G401.6 (cell line): ENCODE measurements at regions not wholly inside any gene's neighbourhood (a gene's known extent, or its start where the extent isn't known, plus 50 kb on each side); places are given as distances from the start of the nearest gene placed in this dataset.
"Not testable (repeated sequence)": the region's sequence is repeated elsewhere in the genome, so short reads cannot be mapped to it uniquely, and the experiment has no call there.

ENCODE experiments used
- FAIRE-seq: peaks from 2 replicates; lab custom pipeline; 2012; peaks lifted over from hg19 to GRCh38; lab: Jason Lieb, UNC

DNA sequence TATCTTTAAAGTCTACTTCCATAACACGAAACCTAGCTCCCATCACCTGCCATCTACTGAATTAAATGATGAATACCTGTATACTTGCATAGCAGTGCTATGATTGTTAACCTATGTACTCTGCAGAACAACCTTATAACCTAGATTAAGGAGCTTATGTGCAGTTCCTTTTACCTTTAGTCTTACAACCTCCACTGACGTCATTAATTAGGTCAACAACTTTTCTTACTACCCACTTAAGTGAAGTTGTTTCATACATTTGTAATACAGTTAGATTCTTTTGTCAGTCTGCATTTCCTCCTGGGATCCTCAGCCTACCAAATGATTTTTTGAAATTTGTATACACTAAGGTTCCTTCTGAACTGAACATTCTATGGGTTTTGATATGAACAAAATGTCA, 1082.3 kb downstream of the SUCLG1 start:
- no peak for FAIRE-seq

DNA sequence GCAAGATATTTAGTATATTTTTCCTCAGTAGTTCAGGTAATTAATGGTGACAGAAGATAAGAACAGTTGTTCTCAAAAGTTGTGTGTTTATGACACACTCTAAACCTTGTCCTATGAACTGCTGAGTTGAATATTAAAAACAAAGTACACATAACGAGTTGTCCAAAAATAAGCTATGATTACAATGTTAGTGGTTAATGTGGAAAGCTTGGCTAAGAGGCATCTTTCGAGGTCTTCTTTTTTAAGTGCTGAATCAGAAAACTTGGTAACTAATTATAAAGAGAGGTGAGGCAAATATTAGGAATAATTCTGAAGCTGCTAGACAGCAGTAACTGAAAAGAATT, 1088.7 kb downstream of the SUCLG1 start:
- FAIRE-seq = no peak

DNA sequence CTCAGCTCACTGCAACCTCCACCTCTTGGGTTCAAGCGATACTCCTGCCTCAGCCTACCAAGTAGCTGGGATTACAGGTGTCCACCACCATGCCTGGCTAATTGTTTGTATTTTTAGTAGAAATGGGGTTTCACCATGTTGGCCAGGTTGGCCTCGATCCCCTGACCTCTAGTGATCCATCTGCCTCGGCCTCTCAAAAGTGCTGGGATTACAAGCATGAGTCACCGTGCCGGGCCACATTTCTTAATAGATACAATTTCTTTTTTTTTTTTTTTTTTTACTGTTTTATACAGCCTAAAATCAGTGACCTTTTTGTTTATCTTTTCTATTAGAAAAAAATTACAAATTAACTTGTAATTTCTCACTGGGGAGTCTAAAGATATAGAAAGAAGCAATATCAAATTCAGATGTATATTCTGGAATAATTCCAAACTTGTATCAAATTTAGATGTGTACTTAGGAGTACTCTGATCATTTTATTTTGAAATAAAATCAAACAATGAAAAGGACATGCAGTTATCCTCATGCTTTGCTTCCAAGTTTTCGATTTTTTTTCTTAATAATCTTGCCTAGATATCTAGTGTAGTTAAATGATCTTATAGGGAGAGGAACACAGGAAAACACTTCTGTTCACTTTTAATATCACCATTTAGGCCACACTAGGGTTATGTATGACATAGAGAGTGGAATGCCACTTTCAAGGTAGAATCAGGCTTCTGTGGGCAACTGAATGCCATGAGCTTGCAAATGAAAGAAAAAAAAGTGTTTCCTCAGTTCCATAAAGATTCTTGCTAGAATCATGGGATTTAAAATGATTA, 1089.3 kb downstream of the SUCLG1 start:
- FAIRE-seq = no peak

DNA sequence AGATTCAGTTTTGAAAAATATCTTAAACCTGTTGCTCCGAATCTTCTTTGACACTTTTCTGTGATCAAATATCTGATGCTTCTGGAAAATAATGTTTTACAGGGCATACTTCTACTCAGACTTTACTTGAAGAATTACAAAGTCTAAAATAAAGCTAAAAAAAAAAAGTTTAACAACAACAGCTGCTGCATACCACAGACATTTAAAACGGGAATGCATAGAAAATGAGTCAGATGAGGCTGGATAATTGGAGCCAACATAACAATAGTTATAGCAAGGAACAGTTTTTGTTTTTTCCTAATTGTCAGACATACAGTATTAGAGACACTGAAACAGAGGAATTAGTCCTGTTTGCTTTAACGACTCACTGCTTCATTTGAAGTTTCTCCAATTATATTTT, 1090.2 kb downstream of the SUCLG1 start:
- no peak for FAIRE-seq

DNA sequence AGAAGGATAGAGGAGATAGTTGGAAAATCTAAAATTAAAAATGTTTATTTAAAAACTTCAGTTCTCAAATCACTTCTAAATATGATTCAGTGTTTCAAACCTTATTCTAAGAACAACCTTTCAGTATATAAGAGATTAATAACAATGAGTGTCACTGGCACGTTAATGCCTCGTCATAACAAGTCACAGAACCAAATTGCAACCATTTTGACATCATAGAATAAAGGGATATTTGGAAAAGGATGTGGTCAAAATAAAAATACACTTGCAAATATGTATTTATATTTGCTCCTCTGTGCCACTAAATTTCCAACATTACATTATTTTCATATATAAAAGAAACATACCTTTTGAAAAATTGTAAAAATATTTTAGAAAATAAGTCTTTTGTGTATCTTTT, 1090.6 kb downstream of the SUCLG1 start:
- FAIRE-seq = no peak

DNA sequence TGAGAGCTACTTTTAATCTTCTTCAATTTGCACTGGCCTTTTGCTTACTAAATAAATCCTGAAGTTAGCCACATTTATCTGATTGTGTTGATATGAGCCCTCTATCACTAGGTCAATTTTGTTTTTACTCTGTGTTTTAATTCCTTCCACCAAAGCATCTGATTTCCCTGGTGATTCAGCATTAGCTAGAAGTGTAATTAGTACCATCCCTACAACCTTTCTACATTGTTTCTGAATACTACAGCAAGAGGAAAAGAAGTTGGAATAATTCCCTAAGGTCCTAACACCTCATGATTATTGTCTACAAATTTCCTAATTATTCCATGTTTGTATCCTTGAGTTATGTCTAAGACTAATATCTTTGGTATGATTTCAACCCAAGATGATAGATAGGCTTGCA, 1093.6 kb downstream of the SUCLG1 start:
- FAIRE-seq = no peak

DNA sequence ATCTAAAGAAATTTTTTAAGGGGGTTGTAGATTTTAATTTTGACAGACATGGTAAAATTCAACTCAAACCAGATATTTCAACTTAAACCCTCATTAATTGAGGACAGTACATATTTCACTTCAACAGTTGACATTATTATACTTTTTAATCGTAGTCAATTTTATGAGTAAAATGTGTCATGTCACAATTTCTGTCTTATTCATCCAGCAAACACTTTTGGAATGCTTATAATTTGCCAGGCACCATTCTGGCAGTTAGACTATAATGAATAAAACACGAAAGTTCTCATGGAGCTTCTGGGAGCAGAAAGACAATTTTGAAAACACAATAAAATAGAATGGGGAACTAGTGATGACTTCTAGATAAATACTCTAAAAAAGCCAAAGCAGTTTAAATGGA, 1094.8 kb downstream of the SUCLG1 start:
- no peak for FAIRE-seq

DNA sequence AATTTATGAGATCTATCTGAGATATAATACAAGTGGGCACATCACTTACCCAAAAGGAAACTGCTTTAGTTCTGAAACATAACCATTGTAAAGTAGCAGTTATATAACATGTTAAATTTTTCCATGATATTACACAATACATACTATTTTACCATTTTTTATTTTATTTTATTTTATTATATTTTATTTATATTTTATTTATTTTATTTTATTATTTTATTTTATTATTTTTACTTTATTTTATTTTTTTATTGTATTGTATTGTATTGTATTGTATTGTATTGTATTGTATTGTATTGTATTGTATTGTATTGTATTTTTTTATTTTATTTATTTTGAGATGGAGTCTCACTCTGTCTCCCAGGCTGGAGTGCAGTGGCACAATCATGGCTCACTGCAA, 1095.9 kb downstream of the SUCLG1 start:
- peak; percentile 86 for FAIRE-seq

DNA sequence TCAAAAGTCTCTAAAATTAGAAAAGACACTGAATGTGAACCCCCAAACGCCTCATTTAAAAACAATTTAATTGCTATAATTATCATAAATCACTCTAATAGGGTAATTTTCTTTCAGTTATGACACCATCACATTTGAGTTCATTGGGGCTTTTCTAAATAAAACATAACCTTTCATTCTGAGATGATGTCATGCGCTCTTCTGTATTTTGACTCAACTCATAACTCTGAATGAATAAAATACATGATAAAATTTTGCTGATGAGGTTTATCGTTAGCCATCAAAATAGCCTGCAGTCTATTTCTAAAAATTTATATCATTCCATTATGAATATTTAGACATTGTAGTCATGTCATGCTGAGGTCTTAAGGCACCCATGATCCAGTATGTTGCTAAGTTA, 1099.7 kb downstream of the SUCLG1 start:
- no peak for FAIRE-seq

DNA sequence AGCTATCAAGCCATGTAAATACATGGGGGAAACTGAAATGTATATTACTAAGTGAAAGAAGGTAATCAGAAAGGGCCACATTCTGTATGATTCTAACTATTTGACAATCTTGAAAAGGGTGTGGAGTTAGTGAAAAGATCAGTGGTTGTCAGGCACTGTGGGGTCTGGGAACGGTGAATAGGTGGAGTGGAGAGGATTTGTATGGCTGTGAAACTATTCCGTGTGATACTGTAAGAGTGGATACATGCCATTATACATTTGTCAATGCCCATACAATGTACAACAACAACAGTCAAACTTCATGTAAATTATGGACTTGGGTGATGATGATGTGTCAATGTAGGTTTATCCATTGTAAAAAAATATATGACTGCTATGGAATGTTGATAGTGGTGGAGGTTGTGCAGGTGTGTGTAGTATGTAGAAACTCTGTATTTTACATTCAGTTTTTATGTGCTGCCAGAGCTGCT, 1116.2 kb downstream of the SUCLG1 start:
- FAIRE-seq = no peak

DNA sequence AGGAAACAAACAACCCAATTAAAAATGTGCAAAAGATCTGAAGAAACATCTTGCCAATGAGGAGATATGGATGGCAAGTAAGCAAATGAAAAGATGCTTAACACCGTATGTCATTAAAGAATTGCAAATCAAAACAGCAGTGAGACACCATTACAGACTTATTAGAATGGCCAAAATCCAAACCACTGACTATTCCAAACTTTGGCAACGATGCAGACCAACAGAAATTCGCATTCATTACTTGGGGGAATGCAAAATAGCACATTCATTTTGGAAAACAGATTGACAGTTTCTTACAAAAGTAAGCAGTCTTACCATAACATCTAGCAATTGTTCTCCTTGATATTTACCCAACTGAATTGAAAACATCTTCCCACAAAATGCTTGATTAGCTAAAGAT, 1118.7 kb downstream of the SUCLG1 start:
- FAIRE-seq = no peak

DNA sequence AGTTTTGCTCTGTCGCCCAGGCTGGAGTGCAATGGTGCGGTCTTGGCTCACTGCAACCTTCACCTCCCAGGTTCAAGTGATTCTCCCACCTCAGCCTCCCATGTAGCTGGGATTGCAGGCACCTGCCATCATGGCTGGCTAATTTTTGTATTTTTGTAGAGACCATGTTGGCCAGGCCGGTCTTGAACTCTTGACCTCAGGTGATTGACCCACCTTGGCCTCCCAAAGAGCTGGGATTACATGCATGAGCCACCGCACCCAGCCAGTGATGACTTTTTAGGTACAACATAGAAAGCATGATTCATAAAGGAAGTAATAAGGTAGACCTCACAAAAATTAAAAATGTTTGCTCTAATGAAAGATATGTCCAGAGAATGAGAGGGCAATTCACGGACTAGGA, 1119.1 kb downstream of the SUCLG1 start:
- FAIRE-seq = not testable (repeated sequence)

DNA sequence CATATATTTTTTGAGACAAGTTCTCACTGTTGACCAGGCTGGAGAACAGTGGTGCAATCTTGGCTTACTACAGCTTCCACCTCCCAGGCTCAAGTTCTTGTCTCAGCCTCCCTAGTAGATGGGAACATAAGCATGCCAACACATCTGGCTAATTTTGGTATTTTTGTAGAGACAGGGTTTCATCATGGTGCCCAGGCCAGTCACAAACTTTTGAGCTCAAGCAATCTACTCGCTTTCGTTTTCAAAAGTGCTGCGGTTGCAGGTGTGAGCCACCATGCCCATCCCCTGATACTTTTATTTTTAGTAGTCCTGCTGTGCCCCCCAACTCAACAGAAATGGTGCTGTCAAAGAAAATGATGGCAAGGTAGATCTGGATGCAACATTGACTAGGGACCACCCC, 1127.3 kb downstream of the SUCLG1 start:
- FAIRE-seq = no peak

DNA sequence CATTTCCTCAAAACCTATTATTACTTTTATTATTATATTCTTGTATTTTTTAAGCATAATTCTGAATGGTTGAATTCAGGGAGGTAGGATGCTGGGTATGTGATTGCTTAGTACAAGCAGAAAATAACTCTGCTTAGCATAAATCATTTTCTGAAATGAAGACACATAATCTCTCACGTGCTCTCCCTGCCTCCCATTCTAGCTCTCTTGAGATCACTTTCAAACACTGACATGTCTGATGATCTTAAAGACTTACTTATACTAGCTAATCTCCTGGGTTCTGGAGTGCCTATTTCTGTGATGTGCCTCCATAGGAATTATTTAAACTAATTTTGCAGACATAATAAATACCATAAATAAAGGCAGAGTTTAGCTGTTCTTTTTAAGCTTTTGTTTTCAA, 1136.0 kb downstream of the SUCLG1 start:
- no peak for FAIRE-seq

DNA sequence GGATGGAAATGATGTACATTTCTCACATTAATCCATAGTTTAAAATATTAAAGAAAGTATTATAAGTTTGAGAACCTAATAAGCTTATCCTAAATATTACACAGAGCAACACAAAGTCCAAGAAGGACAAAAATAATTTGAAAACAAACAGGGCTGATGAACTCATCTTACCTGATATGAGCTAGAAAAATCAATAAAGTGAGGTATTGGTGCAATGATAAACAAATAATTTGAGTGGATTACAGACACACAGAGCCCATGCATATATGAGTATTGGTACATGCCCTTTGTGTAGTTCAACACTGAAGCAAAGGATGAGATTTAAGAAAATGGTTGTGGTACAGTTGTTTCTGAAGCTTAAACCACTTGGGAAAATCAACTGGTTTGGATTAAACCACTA, 1139.0 kb downstream of the SUCLG1 start:
- no peak for FAIRE-seq

DNA sequence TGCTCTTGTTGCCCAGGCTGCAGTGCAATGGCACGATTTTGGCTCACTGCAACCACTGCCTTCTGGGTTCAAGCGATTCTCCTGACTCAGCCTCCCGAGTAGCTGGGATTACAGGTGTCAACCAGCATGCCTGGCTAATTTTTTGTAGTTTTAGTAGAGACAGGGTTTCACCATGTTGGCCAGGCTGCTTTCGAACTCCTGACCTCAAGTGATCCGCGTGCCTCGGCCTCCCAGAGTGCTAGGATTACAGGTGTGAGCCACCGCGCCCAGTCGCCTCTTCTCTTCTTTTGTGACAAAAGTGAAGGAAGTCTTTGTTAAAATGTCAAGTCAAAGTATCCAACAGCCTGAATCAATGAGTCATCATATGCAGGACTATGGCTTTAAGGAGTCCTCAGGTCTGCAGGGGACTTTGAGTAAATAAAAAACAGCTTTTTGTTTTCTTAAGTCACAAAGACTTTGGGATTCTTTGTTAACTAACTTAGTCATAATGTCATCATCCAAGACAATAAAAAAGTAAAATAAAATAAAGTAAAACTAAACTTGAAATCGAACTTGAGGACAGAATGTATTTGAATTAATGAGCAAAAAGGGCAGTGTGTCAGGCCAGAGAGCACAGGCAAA, 1153.2 kb downstream of the SUCLG1 start:
- no peak for FAIRE-seq

DNA sequence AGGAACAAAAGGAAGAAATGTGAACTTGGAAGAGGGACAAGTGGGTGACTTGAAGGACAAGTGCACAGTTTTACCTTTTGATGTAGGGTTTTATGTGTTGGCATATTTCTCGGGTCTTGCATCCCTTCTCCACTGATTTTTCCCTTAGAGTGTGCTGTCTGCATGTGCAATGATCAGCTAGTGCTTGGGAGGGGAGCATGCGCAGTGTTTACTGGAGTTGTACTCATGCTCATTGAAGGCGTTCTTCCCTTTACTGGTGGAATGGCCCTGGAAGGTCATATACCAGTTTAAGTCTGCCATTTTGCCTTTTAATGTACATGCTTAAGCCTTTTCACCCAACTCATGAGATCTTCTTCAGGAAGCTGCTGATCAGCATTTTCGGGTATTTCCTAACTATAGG, 1168.0 kb downstream of the SUCLG1 start:
- no peak for FAIRE-seq

DNA sequence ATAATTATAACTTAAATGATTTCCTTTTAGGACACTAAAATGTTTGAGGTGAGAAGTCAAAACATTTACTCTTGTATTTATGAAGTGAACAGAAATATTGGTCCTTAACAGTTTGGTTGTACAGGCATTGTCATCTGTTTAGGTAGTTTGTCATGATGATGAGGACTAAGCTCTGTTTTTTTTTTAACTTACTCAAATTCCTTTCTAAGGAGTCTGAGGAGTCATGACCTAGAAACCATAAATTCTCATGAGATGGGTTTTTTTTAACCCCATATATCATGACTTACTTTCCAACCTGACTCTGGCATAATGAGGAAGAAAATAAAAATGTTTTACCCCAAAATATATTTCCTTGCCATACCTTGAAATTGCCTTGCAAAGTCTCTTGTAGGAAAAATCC, 1176.2 kb downstream of the SUCLG1 start:
- no peak for FAIRE-seq

DNA sequence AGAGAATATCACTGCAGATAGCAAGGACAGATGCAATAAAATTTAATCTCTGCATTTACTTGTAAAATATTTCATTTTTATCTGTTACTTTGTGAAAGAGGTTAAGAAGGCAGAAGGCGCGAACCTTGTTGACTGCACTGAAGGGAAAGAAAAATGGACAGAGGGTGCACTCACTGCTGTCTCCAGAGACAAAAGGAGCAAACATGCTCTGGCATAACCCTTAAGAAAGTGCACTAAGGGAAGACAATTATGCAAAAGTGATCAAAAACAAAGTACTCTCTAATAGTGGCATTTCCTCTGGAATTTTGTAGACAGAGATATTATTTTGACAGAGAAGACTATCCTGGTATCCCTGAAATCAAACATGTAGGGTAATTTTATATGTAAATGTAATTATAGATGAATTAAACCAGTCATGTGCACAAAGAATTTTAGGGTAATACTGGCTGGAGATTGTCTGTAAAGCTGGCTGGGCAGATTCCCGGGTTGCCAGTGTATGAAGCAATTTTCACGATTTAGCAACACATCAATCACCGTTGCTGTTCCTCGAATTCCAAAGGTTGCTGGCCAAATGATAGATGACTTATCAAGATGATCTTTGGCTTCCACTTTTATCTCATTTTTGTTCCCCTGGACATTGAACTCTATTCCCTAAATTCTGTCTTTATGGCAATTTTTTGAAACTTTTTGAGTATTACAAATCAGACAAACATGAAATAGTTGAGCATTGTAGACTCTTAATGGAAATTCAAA, 1176.9 kb downstream of the SUCLG1 start:
- FAIRE-seq = no peak

DNA sequence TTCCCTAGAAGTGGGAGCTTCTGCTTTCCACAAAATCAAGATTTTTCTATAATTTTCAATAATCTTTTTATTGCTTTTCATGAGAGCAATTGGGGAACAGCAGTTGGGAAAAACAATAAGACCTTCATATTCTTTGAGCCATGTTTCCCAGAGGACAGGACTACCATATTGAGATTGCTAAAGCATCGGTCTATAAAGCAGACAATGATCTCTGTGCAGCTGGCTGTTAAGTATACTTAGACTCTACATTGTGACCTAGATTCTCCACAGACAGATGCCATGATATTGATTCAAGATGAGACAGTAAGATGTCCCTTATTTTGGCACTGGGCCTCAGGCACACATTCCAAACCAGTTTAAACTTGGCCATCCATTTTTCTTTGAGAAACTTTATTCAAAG, 1178.7 kb downstream of the SUCLG1 start:
- FAIRE-seq = no peak

DNA sequence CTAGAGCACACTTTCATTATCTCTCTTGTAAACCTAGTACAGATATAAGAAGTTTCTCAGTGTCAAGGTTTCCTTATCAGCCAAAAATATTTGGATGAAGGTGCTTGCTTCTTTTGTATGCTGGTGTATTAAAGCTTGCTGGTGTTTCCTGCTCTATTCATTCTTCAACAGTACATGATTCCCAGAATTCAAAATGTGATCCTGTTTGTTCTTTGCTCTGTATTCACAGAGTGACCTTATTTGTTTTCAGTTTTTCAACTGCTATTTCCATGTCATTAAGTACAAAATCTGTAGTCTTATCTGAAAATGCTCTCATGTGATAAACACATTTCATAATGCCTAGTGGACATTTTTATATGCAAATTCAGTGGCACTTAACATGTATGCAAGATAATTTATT, 1185.8 kb downstream of the SUCLG1 start:
- no peak for FAIRE-seq

DNA sequence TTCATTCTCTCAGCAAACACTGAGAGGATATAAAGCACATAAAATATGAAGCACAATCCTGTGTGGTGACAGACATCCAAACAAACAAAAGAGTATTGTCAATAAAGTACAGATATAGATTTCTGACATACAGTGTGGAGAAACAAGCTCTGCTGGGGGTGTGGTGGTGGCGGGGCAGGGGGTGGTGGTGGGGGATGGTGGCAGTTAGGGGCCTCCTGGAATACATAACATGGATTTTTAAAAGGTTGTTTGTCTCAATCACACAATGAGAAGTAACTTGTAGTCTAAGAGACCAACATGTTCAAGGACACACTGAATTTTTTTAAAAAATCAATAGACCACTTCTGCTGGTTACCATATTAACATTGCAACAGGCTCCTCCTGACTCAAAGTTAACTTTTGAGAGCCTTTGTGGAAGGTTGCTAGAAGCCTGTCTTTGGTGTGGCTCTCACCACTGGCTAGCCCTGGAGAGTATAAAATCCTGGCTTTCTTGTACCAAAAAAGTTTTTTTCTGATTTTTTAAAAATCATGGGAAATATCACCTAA, 1197.4 kb downstream of the SUCLG1 start:
- no peak for FAIRE-seq

DNA sequence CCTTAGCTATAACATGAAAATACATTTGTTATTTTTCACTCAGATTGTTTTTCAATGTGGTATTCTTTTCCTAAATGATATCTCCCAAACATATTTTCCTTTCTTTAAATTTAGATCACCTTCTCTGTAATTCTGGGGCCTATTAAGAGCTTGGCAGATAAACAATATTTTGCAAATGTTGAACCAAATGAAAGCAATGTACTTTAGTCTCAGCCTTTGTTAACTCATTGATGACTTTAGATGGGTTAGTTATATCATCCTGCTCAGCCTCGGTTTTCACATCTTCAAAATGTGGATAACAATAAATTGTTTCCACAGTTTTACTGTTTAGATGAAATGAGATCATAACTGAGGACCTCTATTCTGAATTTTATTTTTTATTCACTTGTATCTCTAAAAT, 1205.2 kb downstream of the SUCLG1 start:
- FAIRE-seq = no peak
